NCI-H146 treated with DMSO at 0.1 percent for 48 hours (cell line): ENCODE measurements at regions not wholly inside any gene's neighbourhood (a gene's known extent, or its start where the extent isn't known, plus 50 kb on each side); places are given as distances from the start of the nearest gene placed in this dataset.

Experiments
- DNase-seq: peaks from one replicate; lab custom pipeline; 2025; ENCODE audit not compliant: unreplicated experiment; lab: John Stamatoyannopoulos, UW

DNA sequence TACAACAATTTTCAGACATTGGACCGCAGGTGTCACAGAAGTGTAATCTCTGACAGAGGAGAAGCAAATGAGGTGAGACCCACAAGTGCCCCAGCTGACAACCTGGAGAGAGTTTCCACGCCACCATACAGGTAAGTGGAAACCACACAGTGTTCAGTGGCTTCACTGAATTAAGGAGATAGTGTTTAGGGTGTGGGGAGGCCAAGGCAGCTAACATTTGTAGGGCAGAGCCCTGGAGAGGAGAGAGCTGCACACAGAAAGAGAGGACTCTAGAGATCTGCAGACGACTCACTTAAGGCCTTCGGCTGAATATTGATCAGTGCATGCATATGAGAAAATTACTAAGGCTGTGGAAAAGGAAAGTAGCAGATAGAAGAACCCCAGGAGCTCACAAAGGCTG is 228.9 kb upstream of the TNRC6C start:
- DNase-seq, result no peak

GRCh38 chr17:77730376-77730775 is 228.1 kb upstream of the TNRC6C start:
- no peak for DNase-seq

- DNase-seq, result no peak
Observed at GRCh38 chr17:77733576-77734296, 224.8 kb upstream of the TNRC6C start.

- no peak for DNase-seq
Observed at GRCh38 chr17:77734371-77735080, 224.0 kb upstream of the TNRC6C start.

DNA sequence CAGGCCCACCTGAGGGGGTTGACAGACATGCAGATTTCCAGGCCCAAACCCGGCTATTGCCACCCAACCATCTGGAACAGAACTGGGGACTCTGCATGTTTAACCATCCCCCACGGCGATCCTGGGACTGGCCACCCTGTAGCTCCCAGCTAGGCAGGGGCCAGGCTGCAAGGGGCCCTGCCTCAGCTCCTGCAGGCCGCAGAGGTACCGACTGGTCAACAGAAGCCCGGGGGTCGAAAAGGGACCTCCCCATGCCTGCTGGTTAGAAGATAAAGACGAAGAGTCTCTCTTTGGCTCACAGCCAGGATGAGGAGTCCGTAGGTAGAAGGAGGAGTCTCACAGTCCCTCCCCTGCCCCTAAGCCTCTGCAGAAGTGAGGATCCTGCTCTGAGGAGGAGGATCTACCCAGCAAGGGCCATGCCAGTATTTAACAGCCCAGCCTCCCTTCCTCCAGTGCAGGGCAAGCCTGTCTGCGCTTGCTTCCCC is 223.4 kb upstream of the TNRC6C start:
- no peak for DNase-seq

GRCh38 chr17:77735566-77736198 is 222.8 kb upstream of the TNRC6C start:
- no peak for DNase-seq

- DNase-seq, result no peak
Observed at GRCh38 chr17:77736199-77736585, 222.3 kb upstream of the TNRC6C start.

DNA sequence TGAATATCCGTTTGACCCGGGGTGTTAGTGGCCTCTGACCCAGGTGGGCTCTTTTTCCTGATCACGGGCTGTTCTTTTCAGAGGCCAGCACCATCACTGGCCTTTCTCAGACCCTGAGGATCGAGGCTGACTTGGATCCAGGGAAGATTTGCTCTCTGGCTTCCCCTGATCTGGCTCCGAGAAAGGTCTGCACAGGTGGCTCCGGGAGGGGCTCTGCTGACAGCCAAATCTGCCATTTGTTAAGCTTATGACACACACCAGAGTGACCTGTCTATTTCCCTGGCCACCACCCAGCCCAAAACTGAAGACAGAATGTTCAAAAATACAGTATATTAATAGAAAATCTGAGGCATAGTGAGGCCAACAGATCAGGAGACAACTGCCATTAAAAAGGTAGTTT is 221.8 kb upstream of the TNRC6C start:
- no peak for DNase-seq

GRCh38 chr17:77737442-77738265 is 220.8 kb upstream of the TNRC6C start:
- DNase-seq, result no peak

DNA sequence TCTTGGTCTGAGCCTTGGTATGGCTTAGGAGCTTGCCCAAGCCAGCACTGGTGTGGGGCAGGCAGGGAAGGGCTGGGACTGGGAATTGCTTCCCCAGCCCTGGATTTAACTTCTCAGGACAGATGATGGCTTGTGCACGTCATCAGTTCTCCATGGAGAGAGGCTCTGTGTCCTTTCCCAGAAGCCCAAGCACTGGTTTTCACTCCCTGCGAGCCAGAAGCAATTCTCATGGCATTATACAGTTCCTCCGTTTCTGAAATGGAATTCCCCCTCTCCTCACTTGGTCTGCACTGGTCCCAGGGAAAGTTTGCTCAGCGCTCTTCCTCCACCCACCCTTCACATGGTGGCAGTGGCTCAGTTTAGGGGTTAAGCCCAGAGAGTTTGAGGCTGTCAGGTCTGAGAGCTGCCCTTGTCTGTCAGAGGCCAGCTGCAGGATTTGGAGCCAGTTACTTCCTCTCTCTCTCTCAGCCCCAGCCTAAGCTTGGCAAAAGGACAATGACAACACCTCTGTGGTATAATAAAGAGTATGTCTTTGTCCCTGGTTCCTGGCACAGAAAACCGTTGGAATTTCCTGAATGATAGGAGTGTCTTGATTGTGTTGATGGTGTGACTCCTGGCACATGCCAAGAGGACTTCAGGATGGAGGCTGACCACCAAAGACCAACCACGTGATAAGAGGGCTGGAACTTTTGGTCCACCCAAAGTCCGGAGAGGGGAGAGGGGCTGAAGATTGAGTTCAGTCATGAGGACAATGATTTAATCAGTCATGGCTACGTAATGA is 219.6 kb upstream of the TNRC6C start:
- DNase-seq, result no peak

DNA sequence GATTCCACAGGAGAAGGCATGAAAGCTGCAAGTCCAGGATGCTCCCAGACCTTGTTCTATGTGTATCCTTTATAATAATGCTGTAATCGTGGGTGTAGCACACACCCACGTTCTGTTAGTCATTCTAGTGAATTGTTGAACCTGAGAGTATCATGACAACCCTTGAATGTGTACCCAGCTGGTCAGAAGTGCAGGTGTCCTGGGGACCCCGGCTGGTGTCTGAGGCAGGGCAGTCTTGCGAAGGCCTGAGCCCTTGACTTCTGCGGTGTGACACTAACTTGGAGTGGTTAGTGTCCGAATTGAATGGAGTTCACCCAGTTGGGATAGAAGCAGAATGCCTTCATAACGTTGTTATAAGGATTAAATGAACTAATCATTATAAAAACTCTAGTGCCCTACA is 218.0 kb upstream of the TNRC6C start:
- no peak for DNase-seq

DNA sequence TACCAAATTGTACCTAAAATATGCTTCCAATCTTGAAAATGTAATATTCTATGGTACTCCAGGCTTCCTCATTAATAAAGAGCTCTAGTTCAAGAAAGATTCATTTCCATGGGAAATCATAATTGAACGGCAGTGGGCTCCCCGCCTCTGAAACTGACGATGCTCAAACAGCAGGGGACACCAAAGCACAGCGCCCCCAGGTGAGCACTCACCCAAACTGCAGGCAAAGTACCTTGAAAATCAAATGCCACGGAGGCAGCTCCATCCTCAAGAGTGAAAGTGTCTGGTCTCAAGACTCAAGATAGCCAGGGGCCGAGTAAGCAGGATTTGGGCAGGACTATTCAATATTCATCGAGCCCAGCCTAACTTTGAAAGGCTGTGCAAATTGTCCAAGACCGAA is 217.4 kb upstream of the TNRC6C start:
- no peak for DNase-seq

- no peak for DNase-seq
Observed at GRCh38 chr17:77742579-77742978, 215.9 kb upstream of the TNRC6C start.

DNA sequence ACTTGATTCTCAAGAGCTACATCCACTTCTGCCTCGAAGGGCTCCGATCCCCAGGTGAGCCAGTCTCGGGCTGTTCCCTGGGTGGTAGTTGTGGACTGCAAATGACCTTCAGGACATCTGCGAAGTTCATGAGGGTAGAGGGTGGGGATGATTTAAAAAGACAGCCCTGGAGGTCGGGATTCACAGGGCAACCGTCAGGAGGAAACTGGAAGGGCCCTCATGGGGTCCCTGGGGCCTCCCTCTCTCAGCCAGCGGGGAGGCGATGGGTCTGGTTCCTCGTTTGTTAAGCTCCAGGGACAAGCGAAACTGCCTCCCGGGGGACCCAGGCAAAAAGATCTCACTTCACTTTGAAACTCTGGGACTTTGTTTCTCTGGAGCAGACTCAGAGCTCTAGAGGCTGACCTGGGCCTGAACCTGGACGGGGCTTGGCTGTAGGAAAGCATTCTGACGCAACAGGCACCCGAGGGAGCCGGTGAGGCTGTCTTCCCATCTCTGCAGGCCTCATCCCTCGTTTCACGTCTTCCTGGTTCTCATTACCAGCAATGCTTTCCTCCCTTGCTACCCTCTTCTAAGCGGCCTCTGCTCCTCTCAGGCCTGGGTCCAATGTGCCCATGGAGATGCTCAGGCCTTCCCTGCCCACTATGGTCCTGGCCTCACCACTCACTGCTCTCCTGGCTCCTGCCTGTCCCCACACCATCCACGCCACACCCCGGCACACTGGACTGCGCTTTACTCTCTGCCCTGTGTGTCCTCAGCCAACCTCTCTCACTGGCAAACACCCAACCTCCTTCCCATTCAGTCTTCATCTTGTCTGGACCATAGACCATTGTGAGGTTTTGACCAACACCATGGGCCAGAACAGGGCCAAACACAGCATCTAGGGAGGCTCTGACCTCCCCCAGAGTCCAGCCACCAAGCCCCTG is 214.2 kb upstream of the TNRC6C start:
- DNase-seq, result no peak

DNA sequence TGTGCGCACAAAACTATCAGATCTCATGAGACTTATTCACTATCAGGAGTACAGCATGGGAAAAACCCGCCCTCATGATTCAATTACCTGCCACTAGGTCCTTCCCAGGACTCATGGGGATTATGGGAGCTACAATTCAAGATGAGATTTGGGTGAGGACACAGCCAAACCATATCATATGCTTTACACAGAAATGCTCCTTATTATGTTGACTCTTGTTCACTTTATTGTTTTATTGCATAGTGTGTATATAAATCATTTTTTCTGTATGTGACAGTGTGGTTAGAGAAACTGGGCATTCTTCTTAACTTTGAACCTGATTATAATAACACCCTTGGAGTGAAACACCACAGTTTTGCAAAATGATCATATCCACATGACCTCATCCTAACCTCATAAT is 212.8 kb upstream of the TNRC6C start:
- no peak for DNase-seq

DNA sequence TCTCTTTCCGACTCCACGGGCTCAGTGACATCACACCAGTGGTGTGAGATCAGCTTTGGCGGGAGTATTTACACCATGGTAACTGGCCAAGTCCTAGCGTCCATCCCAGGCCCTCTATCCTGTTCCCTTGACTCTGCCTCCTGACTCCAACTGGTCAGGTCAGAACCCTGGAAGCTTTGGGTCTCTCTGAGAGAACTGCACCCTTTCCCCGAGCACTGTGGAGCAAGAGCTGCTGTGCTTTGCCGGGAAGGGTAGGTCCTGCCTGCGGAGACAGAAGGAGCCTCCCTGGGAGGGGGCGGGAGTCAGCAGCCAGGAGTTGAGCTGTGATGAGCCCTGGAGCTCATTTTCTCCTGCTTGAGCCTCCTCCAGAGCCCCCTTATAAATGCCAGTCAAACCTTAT is 212.1 kb upstream of the TNRC6C start:
- DNase-seq, result no peak

DNA sequence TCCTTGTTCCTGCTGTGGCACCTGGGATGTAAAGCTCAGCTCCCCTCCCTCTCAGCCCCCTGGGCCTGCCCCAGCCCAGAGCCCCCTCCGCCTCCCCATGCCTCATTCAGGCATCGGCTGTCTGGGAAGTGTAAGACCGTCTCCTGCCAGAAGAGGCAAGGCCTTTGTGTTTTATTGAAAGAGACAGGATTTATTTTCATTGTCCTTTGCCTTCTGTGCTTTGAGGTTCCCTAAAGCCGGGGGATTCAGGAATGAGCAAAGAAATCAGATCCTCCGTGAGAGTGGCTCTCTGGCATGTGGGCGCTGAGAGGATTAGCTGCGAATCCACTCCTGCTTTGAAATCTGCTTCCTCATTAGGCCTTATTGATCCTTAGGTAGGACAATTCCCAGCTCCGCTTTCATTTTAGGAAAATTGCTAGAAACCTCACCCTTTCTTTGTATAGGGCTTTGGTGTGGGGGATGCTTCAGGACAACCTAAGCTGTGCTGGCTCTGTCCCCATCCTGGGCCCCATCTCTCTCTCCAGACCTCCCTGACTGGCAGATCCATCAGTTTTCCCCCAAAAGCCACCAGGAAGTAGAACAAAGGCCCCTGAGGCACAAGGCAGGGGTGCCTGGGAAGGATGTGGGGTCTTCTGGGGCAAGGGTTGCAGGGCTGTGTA is 211.5 kb upstream of the TNRC6C start:
- DNase-seq, result no peak

DNA sequence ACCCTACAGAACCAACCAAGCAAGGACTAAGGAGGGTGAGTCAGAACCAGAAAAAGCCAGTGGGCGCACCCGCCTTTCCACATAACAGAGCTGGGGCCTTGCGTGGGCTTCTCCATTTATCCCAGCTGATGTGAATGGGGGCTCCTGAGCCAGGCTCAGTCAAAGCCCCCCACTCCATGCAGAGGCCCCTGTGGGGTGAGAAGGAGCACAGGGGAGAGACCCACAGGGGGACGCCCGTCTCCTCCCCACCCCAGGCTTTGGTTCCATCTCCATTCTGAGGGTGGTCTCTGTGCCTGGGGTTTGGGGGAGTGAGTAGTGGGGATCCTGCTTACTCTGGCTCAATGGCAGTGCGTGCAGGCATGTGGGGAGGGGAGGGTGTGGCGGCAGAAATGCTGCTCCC is 210.1 kb upstream of the TNRC6C start:
- DNase-seq, result no peak

DNA sequence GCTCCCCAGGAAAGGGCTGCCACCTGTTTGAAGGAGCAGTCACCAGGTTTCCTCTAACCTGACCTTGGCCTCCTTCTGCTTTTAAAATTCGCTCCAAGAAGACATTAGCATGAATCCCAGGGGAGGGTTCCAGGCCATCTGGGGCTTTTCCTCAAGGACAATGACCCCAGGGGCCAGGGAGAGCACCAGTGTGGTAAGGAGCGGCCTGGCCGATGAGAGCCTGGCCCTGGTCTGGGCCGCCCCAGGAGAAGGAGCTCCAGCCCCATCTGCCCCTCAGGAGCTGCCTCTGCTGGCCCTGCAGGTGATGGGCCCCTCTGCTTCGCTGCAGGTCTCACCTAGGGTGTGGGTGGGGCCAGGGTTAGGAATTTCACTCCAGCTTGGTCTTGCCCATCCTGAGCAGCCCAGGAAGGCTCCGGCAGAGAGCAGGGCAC is 209.2 kb upstream of the TNRC6C start:
- no peak for DNase-seq
